ENCODE measurements at regions not wholly inside any gene's neighbourhood (a gene's known extent, or its start where the extent isn't known, plus 50 kb on each side); places are given as distances from the start of the nearest gene placed in this dataset.
A peak's percentile ranks its signal among the peaks of the same experiment; 100 is the strongest.
"Not testable (repeated sequence)": the region's sequence is repeated elsewhere in the genome, so short reads cannot be mapped to it uniquely, and the experiment has no call there.

GRCh38 chrX:95764972-95765451 is 919.6 kb upstream of the DIAPH2 start:
- 12 to 21% methylated on average over 3 of the region's 3 CpGs for WGBS, 2 donors
- no peak overlapping the region for H3K4me3 ChIP-seq
- TF ChIP-seq, protein P1, sequence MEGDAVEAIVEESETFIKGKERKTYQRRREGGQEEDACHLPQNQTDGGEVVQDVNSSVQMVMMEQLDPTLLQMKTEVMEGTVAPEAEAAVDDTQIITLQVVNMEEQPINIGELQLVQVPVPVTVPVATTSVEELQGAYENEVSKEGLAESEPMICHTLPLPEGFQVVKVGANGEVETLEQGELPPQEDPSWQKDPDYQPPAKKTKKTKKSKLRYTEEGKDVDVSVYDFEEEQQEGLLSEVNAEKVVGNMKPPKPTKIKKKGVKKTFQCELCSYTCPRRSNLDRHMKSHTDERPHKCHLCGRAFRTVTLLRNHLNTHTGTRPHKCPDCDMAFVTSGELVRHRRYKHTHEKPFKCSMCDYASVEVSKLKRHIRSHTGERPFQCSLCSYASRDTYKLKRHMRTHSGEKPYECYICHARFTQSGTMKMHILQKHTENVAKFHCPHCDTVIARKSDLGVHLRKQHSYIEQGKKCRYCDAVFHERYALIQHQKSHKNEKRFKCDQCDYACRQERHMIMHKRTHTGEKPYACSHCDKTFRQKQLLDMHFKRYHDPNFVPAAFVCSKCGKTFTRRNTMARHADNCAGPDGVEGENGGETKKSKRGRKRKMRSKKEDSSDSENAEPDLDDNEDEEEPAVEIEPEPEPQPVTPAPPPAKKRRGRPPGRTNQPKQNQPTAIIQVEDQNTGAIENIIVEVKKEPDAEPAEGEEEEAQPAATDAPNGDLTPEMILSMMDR (IDR thresholded peaks at IDR 0.05): peak in 4 of 5 experiments; percentile 12 to 45 (median 42)
- TF ChIP-seq EP300 (IDR thresholded peaks at IDR 0.05): no peak
- no peak for TF ChIP-seq POLR2A (IDR thresholded peaks at IDR 0.05)

DNA sequence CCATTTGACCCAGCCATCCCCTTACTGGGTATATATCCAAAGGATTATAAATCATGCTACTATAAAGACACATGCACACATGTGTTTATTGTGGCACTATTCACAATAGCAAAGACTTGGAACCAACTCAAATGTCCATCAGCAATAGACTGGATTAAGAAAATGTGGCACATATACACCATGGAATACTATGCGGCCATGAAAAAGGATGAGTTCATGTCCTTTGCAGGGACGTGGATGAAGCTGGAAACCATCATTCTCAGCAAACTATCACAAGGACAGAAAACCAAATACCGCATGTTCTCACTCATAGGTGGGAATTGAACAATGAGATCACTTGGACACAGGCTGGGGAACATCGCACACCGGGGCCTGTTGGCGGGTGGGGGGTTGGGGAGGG is 913.4 kb upstream of the DIAPH2 start:
- not testable (repeated sequence) for H3K9me3 ChIP-seq; H3K27ac ChIP-seq; DNase-seq (ENCODE audit: low spot score in 2 of 2); H3K4me3 ChIP-seq; H3K36me3 ChIP-seq; H3K27me3 ChIP-seq; H3K4me1 ChIP-seq
- 85 to 93% methylated on average over 6 of the region's 6 CpGs for WGBS, 2 donors

More at GRCh38 chrX:95764972-95765451, 919.6 kb upstream of the DIAPH2 start:
- H3K27me3 ChIP-seq: no peaks in the 10 kb centered on the region
- no peaks in the 10 kb centered on the region for H3K4me1 ChIP-seq
- DNase-seq (ENCODE audit: low spot score in 2 of 2): peak in 1 of 2 donors; percentile 28
- no peaks in the 10 kb centered on the region for H3K9me3 ChIP-seq
- H3K36me3 ChIP-seq: no peaks in the 10 kb centered on the region
- no peak overlapping the region for H3K27ac ChIP-seq

GRCh38 chrX:95791876-95792275 is 892.8 kb upstream of the DIAPH2 start:
- Histone ChIP-seq H3K27ac (no peak overlapping the region), H3K36me3 (no peaks in the 10 kb centered on the region), H3K4me3 (no peak overlapping the region), H3K9me3 (no peaks in the 10 kb centered on the region), H3K4me1 (no peaks in the 10 kb centered on the region), H3K27me3 (no peaks in the 10 kb centered on the region)
- no peak for DNase-seq (ENCODE audit: low spot score in 2 of 2)
- no peak for TF ChIP-seq EP300 (IDR thresholded peaks at IDR 0.05)
- TF ChIP-seq POLR2A (IDR thresholded peaks at IDR 0.05): no peak
- TF ChIP-seq, protein P1 (IDR thresholded peaks at IDR 0.05): no peak
- 46 to 77% methylated on average over 1 of the region's 1 CpG for WGBS, 2 donors

GRCh38 chrX:95797344-95797743 is 887.3 kb upstream of the DIAPH2 start:
- Histone ChIP-seq H3K4me3 (no peak overlapping the region), H3K27ac (no peak overlapping the region), H3K9me3 (no peaks in the 10 kb centered on the region), H3K36me3 (no peaks in the 10 kb centered on the region), H3K27me3 (no peaks in the 10 kb centered on the region), H3K4me1 (no peaks in the 10 kb centered on the region)
- WGBS, 2 donors: 44 to 100% methylated on average over 1 of the region's 1 CpG
- TF ChIP-seq EP300 (IDR thresholded peaks at IDR 0.05) (no peak), POLR2A (IDR thresholded peaks at IDR 0.05) (no peak)
- TF ChIP-seq, protein P1 (IDR thresholded peaks at IDR 0.05): no peak
- no peak for DNase-seq (ENCODE audit: low spot score in 2 of 2)

DNA sequence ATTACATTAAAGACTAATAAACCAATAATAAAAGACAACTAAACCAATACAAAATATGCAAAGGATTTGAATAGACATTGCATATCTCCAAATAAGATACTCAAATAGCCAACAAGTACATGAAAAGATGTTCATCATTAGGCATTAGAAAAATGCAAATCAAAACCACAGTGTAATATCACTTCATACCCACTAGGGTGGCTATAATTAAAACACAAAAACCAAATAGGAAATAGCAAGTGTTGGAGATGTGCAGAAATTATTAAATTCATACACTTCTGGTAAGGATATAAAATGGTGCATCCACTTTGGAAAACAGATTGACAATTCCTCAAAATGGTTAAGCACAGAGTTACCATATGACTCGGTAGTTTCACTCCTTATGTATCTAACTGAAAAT is 860.8 kb upstream of the DIAPH2 start:
- H3K4me1 ChIP-seq: no peaks in the 10 kb centered on the region
- H3K27ac ChIP-seq: no peak overlapping the region
- H3K4me3 ChIP-seq: no peak overlapping the region
- TF ChIP-seq EP300 (IDR thresholded peaks at IDR 0.05): no peak
- no peak for TF ChIP-seq POLR2A (IDR thresholded peaks at IDR 0.05)
- TF ChIP-seq, protein P1 (IDR thresholded peaks at IDR 0.05): peak in 2 of 5 experiments; percentile 4 to 18
- DNase-seq (ENCODE audit: low spot score in 2 of 2): no peak
- no peaks in the 10 kb centered on the region for H3K36me3 ChIP-seq
- H3K9me3 ChIP-seq: no peaks in the 10 kb centered on the region
- WGBS, 2 donors: 83 to 100% methylated on average over 1 of the region's 1 CpG
- no peaks in the 10 kb centered on the region for H3K27me3 ChIP-seq

DNA sequence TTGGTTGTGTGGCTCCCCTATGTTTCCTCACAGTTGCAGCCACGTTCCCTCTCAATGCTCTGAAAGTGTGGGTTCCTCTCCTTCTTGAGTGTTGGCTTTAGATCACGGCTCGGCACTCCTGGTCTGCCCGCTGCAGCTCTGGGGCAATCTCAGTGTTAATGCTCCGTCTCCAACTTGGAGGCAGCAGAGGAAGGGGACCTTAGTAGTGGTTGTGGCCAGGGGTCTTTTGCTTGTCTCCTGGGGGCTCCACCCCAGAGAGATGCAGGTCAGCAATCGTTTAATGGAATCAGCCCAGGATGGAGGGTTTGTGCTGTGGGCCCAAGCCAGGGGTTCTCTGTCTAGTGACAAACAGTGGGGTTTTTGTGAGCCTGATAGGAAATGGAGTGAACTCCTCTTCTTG is 849.4 kb upstream of the DIAPH2 start:
- Histone ChIP-seq H3K27ac (no peak overlapping the region), H3K4me3 (no peak overlapping the region), H3K36me3 (no peaks in the 10 kb centered on the region), H3K4me1 (no peaks in the 10 kb centered on the region), H3K9me3 (no peaks in the 10 kb centered on the region), H3K27me3 (no peaks in the 10 kb centered on the region)
- TF ChIP-seq POLR2A (IDR thresholded peaks at IDR 0.05) (no peak), EP300 (IDR thresholded peaks at IDR 0.05) (no peak)
- TF ChIP-seq, protein P1 (IDR thresholded peaks at IDR 0.05): no peak
- DNase-seq (ENCODE audit: low spot score in 2 of 2): no peak
- WGBS, 2 donors: 85 to 86% methylated on average over 5 to 6 of the region's 6 CpGs
